Esophagus muscularis mucosa (tissue), 4 donors: ENCODE measurements at regions not wholly inside any gene's neighbourhood (a gene's known extent, or its start where the extent isn't known, plus 50 kb on each side); places are given as distances from the start of the nearest gene placed in this dataset.

Experiments
- CTCF ChIP-seq, 3 experiments: fragments of 200-600 bp in 2 of 3; fragments of 450-650 bp in 1 of 3; sonication (generic) in 2 of 3; IDR thresholded peaks; one replicate each; pipeline ENCODE4 v1.5.1; 2017 to 2019; ENCODE audit warnings: antibody characterized with exemption in 3 of 3, mild to moderate bottlenecking in 2 of 3, moderate library complexity in 1 of 3
- EP300 ChIP-seq: sonication (generic); formaldehyde crosslinking; IDR thresholded peaks from one replicate; pipeline ENCODE4 v1.6.1; 2017; ENCODE audit warnings: antibody characterized with exemption
- POLR2A ChIP-seq: fragments of 450-650 bp; IDR thresholded peaks from one replicate; pipeline ENCODE4 v1.6.1; 2017; ENCODE audit warnings: antibody characterized with exemption, moderate library complexity, mild to moderate bottlenecking, low read depth
- POLR2AphosphoS5 ChIP-seq, 2 donors: sonication (generic); formaldehyde crosslinking; IDR thresholded peaks; one replicate each; pipeline ENCODE4 v1.6.1; 2017; ENCODE audit warnings: antibody characterized with exemption in 2 of 2

DNA sequence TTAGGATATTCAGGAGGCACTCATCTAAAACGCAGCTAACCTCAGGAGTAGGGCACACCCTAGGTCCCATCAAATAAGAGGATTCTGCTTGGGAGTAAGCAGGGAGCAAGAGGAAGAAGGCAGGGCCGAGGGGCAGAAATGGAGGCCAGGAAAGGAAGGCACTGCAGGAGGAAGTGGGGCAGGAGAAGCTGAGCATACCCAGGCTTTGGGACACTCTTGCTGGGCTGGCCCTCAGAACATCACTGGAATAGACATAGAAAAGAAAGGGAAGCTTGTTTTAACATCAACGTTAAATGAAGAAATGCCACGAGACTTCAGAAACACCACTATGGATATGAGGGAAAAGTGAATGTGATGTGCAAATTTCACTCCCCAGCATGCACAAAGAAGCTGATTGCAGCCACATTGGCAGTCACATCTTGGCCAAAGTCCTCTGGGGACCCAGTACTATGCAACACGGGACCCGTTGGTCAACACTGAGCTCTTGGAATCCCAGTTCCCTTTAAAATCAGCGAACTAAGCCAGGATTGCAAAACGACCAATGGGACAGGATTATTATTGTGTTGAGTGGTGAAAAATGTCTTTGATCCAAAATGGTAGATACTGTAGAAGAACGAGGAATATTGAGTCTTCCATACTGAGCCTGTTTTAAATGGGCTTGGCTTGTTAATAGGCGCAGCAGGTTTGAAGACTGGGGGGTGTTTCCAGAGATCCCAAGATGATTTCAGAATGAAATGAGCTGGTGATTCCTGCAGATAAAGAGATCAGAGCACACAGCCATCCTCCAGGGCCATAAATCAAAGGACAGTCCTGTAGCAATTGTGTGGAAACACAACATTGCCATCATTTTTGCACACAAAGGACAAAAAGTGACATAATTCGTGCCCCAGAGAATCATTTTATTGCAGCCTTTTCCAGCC, 152.4 kb downstream of the TOMM20 start:
- TF ChIP-seq POLR2AphosphoS5 (IDR thresholded peaks at IDR 0.05) (peak in 1 of 2 donors; percentile 36), CTCF (IDR thresholded peaks at IDR 0.05) (no peak), POLR2A (no peak), EP300 (no peak)
